Stimulated activated memory B cell treated with anti-CD40 and anti-IgM and Interleukin-4, amounts not matched to agents 10 μg/mL and 1 μg/mL and 100 μg/mL, for 72 hours (primary cell): ENCODE measurements at regions not wholly inside any gene's neighbourhood (a gene's known extent, or its start where the extent isn't known, plus 50 kb on each side); places are given as distances from the start of the nearest gene placed in this dataset.

Source experiments
- ATAC-seq: fragments of 150-1000 bp; cut with Tn5 transposase; 2 replicates; pipeline ENCODE4 v1.10.0; 2021
- H3K27ac Mint-ChIP-seq: one replicate; pipeline ENCODE4 v1.8.0; 2022; ENCODE audit warnings: mild to moderate bottlenecking, mixed read lengths
- H3K27me3 Mint-ChIP-seq: one replicate; pipeline ENCODE4 v1.8.0; 2022; ENCODE audit warnings: mixed read lengths
- H3K36me3 Mint-ChIP-seq: one replicate; pipeline ENCODE4 v1.8.0; 2022; ENCODE audit warnings: mixed read lengths
- H3K4me1 Mint-ChIP-seq: one replicate; pipeline ENCODE4 v1.8.0; 2022; ENCODE audit warnings: mixed read lengths
- H3K4me3 Mint-ChIP-seq: one replicate; pipeline ENCODE4 v1.8.0; 2022; ENCODE audit warnings: mild to moderate bottlenecking, moderate library complexity, mixed read lengths
- H3K9me3 Mint-ChIP-seq: one replicate; pipeline ENCODE4 v1.8.0; 2022; ENCODE audit warnings: mixed read lengths

- no peaks in the 10 kb centered on the region for H3K36me3 Mint-ChIP-seq
- no peak for ATAC-seq
- peaks cover 15% of the 10 kb centered on the region for H3K9me3 Mint-ChIP-seq
- H3K4me1 Mint-ChIP-seq, result no peaks in the 10 kb centered on the region
- no peak overlapping the region for H3K4me3 Mint-ChIP-seq
- H3K27me3 Mint-ChIP-seq, result no peaks in the 10 kb centered on the region
- H3K27ac Mint-ChIP-seq, result no peak overlapping the region
These were observed 99.7 kb upstream of the CDH8 start for GRCh38 chr16:62135911-62136310.

GRCh38 chr16:62135446-62135845 is 99.2 kb upstream of the CDH8 start:
- H3K4me3 Mint-ChIP-seq, result no peak overlapping the region
- no peaks in the 10 kb centered on the region for H3K36me3 Mint-ChIP-seq
- H3K27me3 Mint-ChIP-seq, result no peaks in the 10 kb centered on the region
- ATAC-seq, result no peak
- no peaks in the 10 kb centered on the region for H3K4me1 Mint-ChIP-seq
- H3K9me3 Mint-ChIP-seq, result peaks cover 15% of the 10 kb centered on the region
- H3K27ac Mint-ChIP-seq, result no peak overlapping the region

GRCh38 chr16:62130101-62130500 is 93.9 kb upstream of the CDH8 start:
- H3K36me3 Mint-ChIP-seq, result no peaks in the 10 kb centered on the region
- ATAC-seq, result no peak
- H3K4me1 Mint-ChIP-seq, result no peaks in the 10 kb centered on the region
- no peak overlapping the region for H3K4me3 Mint-ChIP-seq
- no peaks in the 10 kb centered on the region for H3K27me3 Mint-ChIP-seq
- H3K27ac Mint-ChIP-seq, result no peak overlapping the region
- H3K9me3 Mint-ChIP-seq, result peaks cover 4% of the 10 kb centered on the region

GRCh38 chr16:62105244-62105643 is 69.0 kb upstream of the CDH8 start:
- Mint-ChIP-seq H3K4me1 (no peaks in the 10 kb centered on the region), H3K9me3 (peaks cover 6% of the 10 kb centered on the region)
- ATAC-seq, result no peak

GRCh38 chr16:62102588-62102987 is 66.3 kb upstream of the CDH8 start:
- no peaks in the 10 kb centered on the region for H3K4me1 Mint-ChIP-seq

More at GRCh38 chr16:62105244-62105643, 69.0 kb upstream of the CDH8 start:
- Mint-ChIP-seq H3K36me3 (no peaks in the 10 kb centered on the region), H3K4me3 (no peak overlapping the region), H3K27me3 (no peaks in the 10 kb centered on the region), H3K27ac (no peak overlapping the region)

GRCh38 chr16:62100651-62101050 is 64.4 kb upstream of the CDH8 start:
- Mint-ChIP-seq H3K4me3 (no peak overlapping the region), H3K4me1 (no peaks in the 10 kb centered on the region), H3K27me3 (no peaks in the 10 kb centered on the region), H3K27ac (no peak overlapping the region), H3K9me3 (peaks cover 8% of the 10 kb centered on the region), H3K36me3 (no peaks in the 10 kb centered on the region)
- no peak for ATAC-seq

More at GRCh38 chr16:62102588-62102987, 66.3 kb upstream of the CDH8 start:
- H3K27ac Mint-ChIP-seq, result no peak overlapping the region
- H3K4me3 Mint-ChIP-seq, result no peak overlapping the region
- no peaks in the 10 kb centered on the region for H3K36me3 Mint-ChIP-seq
- H3K9me3 Mint-ChIP-seq, result peaks cover 7% of the 10 kb centered on the region
- no peak for ATAC-seq
- H3K27me3 Mint-ChIP-seq, result no peaks in the 10 kb centered on the region

- no peak for ATAC-seq
- Mint-ChIP-seq H3K27me3 (no peaks in the 10 kb centered on the region), H3K4me1 (no peaks in the 10 kb centered on the region), H3K36me3 (no peaks in the 10 kb centered on the region), H3K27ac (no peak overlapping the region), H3K9me3 (peaks cover 6% of the 10 kb centered on the region), H3K4me3 (no peak overlapping the region)
These were observed 53.5 kb upstream of the CDH8 start for GRCh38 chr16:62089715-62090114.

GRCh38 chr16:62088731-62089410 is 52.6 kb upstream of the CDH8 start:
- Mint-ChIP-seq H3K9me3 (peaks cover 6% of the 10 kb centered on the region), H3K4me1 (no peaks in the 10 kb centered on the region), H3K36me3 (no peaks in the 10 kb centered on the region), H3K27ac (no peak overlapping the region), H3K4me3 (no peak overlapping the region), H3K27me3 (no peaks in the 10 kb centered on the region)
- no peak for ATAC-seq
